ENCODE measurements at regions not wholly inside any gene's neighbourhood (a gene's known extent, or its start where the extent isn't known, plus 50 kb on each side); places are given as distances from the start of the nearest gene placed in this dataset.

- TF ChIP-seq CTCF (IDR thresholded peaks at IDR 0.05) (no peak), ZFX (IDR thresholded peaks at IDR 0.05; ENCODE audit: borderline replicate concordance) (no peak)
Observed at GRCh38 chr12:40534828-40535227, 157.4 kb upstream of the CNTN1 start.

Data from 22Rv1 (cell line).